SK-N-SH (cell line): ENCODE measurements at regions not wholly inside any gene's neighbourhood (a gene's known extent, or its start where the extent isn't known, plus 50 kb on each side); places are given as distances from the start of the nearest gene placed in this dataset.

Experiments used
- EP300 ChIP-seq, 2 experiments: IDR thresholded peaks; 2 replicates each; pipeline versions ENCODE4 v1.4.0 to v1.6.1; 2012; ENCODE audit warnings: borderline replicate concordance in 1 of 2, low read depth in 1 of 2, low read length in 1 of 2
- TAF1 ChIP-seq: IDR thresholded peaks from 2 replicates; pipeline ENCODE4 v1.6.1; 2012; ENCODE audit warnings: low read depth, mild to moderate bottlenecking, low read length, moderate library complexity, borderline replicate concordance
- TF ChIP-seq, protein P1 (sequence below): IDR thresholded peaks from 2 replicates; pipeline ENCODE4; 2012

- TF ChIP-seq, protein P1, sequence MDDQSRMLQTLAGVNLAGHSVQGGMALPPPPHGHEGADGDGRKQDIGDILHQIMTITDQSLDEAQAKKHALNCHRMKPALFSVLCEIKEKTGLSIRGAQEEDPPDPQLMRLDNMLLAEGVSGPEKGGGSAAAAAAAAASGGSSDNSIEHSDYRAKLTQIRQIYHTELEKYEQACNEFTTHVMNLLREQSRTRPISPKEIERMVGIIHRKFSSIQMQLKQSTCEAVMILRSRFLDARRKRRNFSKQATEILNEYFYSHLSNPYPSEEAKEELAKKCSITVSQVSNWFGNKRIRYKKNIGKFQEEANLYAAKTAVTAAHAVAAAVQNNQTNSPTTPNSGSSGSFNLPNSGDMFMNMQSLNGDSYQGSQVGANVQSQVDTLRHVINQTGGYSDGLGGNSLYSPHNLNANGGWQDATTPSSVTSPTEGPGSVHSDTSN, result no peak
- TF ChIP-seq TAF1 (no peak), EP300 (IDR thresholded peaks at IDR 0.05; ENCODE audit: borderline replicate concordance in 1 of 2, low read depth in 1 of 2, low read length in 1 of 2) (no peak)
Measured at GRCh38 chr2:147684903-147685302, 159.9 kb upstream of the ACVR2A start.
